ENCODE measurements at regions not wholly inside any gene's neighbourhood (a gene's known extent, or its start where the extent isn't known, plus 50 kb on each side); places are given as distances from the start of the nearest gene placed in this dataset.

- TF ChIP-seq GATA3 (IDR thresholded peaks at IDR 0.05; ENCODE audit: low read depth, low read length): no peak
- TF ChIP-seq GATA2 (IDR thresholded peaks at IDR 0.05; ENCODE audit: low read depth, low read length): no peak
Observed at GRCh38 chr22:48442663-48443062, 1385.0 kb downstream of the BRD1 start.
